ENCODE measurements at regions not wholly inside any gene's neighbourhood (a gene's known extent, or its start where the extent isn't known, plus 50 kb on each side); places are given as distances from the start of the nearest gene placed in this dataset.

GRCh38 chr18:38368246-38368645 lies 802.6 kb upstream of the CELF4 start:
- DNase-seq = no peak

GRCh38 chr18:38367473-38367872 lies 801.9 kb upstream of the CELF4 start:
- peak; percentile 6 for DNase-seq

- peak; percentile 49 for DNase-seq
These were observed 796.7 kb upstream of the CELF4 start for GRCh38 chr18:38362286-38362792.

- no peak for DNase-seq
These were observed 793.4 kb upstream of the CELF4 start for GRCh38 chr18:38358805-38359657.

- no peak for DNase-seq
These were observed 787.6 kb upstream of the CELF4 start for GRCh38 chr18:38353149-38353548.

- DNase-seq = no peak
These were observed 784.5 kb upstream of the CELF4 start for GRCh38 chr18:38350141-38350540.

DNA sequence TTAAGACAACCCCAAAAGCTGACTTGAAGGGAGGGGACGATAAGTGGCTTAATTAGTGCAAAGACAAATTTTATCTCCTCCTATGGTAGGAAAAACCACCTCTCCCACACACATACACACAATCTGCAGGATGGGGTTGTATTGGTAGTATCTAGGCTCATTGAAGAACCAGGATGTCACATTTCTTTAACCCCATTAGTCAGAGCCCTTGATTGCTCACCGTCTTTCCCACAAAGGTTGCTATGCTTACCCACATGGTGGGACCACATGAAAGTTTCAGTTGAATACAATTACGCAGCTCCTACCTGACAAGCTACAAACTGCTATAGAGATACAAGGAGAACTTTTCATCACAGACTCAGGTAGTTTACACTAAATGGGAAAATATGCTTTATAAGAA lies 765.0 kb upstream of the CELF4 start:
- no peak for DNase-seq

DNA sequence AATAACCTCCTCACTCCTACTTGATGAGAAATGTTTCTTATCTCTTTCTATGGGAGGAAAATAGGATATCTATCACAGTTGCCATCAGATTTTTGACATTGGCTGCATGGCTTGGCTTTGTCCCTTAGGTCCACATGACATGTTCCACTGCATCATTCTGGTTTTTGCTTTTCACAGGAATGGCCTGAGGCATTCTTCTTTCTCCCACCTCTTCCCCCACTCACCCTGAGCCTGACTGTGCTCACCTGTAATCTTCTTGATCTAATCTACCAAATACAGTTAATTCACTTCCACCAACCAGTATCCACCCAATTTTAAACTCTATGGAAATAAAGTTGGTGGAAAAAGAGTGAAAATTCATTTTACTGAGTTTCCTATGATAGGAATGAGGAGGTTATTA lies 763.5 kb upstream of the CELF4 start:
- DNase-seq = no peak

DNA sequence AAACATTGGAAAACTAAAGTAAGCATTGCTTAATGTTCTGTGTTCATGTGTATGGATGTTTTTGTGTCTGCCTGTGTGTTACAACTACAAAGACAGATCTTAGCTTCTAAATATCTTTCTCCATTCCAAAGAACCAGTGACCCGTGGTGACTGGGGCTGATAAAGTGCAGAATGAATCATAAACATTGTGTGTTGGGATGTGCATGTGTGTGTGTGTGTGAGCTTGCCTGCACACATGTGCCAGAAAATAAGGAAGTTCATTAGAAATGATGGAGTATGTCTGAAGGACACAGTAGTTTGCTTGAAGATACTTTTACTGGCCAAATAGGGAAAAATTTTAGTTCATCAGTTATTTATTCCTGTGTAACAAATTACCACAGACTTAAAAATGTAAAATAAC lies 756.6 kb upstream of the CELF4 start:
- no peak for DNase-seq

DNA sequence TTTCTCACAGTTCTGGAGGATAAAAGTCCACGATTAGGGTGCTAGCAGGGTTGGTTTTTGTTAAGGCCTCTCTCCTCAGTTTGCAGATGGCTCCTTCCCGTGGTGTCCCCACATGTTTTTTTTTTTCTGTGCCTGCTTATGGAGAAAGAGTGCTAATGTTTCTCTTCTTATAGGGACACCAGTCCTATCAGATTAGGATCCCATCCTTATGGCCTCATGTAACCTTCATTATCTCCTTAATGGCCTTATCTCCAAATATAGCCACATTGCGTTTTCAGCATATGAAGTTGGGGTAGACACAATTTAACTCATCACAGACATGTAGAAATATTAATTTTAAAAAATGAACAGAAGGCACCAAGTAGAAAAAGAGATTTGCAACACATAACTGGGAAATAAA lies 755.7 kb upstream of the CELF4 start:
- no peak for DNase-seq

DNA sequence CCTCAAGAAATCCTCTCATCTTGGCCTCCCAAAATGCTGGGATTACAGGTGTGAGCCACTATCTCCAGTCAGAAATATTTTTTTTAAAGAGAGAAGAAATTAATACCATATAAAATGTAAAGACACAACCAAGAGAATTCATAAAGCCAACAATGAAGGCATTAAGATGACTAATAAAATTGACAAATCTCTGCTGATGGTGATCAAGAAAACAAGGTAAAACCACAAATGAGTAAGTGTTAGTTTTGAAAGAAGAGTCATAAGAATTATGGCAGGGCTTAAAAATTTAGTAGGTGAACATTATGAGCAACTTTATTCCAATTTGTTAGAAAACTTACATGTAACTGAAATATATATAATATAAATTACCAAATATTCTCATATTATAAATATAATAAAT lies 752.8 kb upstream of the CELF4 start:
- no peak for DNase-seq

DNA sequence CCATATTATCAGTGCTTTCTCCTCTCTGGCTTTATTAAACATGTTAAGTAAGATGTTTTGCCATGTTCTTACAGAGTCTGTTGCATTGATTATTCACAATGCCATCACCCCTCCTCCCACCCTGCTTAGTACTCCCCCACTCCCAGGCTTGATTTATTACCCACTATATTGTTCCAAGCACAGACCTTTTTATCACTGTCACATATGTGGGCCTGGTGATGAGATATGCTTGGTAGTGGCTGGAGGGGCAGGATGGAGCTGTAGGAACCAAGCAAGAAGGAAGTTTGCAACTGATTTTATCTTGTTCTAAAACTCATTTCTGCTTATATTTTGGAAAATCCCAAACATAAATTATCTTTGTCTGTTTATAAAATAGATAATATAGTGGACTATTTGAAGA lies 748.2 kb upstream of the CELF4 start:
- DNase-seq = no peak

DNA sequence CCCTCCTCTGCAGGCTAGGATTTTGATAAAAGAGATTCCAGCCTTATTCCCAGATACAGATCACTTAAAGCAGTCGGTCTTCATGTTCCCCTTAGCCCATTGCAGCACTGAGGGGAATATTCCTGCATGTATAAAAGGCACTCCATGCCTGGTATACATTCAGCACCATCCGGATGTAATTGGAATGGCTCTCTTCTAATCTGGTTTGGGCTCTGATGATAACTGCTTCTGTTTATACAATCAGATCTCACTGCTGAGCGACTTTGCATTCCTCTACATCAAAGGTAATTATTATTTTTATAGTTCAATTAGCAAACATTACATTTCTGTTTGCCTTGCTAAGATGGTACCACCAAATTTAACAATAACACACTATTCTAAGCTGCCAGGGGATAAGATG lies 746.9 kb upstream of the CELF4 start:
- no peak for DNase-seq

DNA sequence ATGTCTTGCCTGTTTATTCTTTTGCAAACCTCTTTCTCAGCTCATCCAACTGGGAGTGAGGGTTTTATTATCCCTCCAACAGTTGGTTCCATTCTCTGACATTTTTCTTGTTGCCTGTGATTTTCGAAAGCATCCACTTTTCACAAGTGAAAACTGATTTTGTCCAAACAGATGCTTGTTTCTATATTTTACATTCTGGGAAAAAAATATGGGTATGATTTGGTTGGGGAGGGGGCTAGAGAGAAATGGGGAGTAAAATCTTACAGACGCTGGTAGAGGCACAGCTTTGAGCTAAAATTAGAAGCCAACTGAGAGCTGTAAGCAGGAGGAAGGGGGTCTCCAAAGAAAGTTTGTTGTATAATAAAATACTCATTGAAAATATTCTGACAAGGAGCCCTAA lies 745.3 kb upstream of the CELF4 start:
- no peak for DNase-seq

DNA sequence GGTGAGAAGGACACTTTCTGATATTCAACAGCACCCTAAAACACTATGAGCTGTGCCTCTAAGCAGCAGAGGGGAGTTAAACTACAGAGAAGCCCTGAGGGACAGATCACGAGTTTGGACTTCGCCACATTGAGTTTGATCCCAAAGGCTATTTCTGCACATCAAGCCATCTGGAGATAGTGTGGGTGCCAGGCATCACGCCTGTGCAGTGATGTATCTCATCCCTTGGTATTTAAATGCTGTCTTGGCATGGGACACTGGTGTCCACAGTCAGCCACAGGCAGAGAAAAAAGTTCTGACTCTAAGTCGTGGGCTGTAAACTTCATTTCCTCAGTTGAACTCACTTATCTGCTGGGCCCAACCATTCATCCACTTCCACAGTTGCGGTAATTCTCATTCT lies 742.3 kb upstream of the CELF4 start:
- DNase-seq = no peak

DNA sequence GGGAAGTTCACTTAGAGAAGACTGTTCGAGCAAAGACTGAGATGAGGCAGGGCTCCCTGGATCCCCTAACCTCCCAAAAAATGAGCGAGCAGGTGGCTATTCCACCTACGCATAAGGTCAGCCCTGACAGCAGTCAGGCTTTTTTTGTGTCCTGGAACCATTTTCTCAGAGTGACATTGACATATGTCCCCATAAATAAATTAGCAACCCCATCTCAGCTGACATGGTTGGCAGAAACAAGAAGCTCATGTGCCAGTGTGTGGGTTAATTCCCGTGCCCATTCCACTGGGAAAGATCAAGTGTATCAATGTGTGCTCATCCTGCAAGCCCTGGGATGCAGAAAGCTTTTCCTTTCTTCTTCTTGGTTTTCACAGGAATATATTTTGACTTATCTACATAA lies 740.4 kb upstream of the CELF4 start:
- no peak for DNase-seq

DNA sequence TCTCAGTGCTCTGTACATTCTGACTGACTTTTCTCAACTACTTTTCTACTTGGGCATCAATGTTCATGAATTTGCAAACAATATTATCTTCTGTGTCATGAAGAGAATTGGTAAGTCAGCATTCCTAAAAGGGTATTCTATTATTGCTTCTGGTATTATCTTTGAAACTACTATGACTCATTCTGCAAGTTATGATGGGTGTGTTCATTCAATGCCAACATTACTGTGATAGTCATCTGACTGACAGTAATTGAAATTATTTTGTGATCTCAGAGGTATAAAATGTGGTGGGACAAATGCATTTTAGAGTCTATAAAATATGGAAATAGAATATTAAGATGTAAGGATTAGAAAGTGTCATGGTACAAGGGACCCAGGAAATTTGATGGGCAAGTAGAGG lies 736.0 kb upstream of the CELF4 start:
- no peak for DNase-seq

GRCh38 chr18:38297910-38298309 lies 732.3 kb upstream of the CELF4 start:
- DNase-seq = no peak

DNA sequence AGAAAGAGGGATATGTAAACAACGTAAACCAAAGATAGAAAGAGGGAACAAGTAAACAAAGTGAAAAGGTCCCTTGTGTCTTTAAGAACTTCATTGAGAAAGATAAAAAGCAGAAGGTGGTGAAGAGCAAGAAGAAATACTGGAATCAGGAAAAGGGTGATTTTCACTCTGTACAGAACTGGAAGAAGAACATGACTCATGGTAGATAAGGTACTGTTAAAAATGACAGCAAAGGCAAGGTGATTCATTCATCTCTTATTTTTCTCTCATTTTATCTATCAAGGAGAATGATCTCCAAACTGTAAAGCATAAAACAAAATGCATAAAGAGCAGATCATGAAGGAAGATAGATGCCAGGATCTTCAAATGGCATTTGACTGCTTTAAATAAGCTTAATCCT lies 724.6 kb upstream of the CELF4 start:
- DNase-seq = no peak

DNA sequence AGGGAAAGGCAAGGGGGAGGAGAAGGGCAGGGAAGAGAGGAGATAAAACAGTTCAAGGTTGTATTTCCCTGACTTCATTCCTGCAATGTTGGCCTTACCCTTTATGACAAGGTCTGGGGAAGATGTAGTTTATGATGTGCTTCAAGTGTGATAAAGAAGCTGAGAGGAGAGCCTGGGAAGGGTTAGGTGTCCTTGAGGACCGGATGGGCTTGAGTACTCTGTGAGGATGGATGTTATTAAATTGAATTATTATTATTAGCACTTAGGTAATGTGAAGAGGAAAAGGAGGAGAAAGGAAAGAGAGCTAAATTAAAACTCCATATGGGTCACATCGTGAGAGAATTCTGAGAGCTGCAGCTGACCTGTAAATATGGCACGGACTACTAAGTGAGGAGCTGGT lies 719.4 kb upstream of the CELF4 start:
- DNase-seq = no peak

DNA sequence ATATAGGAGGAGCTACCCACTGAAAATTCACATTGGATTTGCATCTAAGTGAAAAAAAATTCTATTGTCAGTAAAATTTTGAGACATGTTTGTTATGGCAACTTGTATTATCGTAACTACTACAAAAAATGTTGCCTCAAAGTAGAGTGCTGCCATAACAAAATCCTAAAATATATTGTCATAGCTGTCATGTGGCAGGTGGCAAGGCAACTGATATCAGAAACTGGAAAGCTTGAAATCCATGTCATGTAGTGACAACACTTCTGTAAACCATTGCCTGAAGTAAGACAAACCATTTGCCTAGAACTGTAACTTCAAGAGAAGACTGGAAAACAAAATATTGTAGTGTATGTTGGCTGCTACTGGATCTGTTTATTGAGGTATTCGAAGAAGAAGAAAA lies 697.5 kb upstream of the CELF4 start:
- DNase-seq = no peak

DNA sequence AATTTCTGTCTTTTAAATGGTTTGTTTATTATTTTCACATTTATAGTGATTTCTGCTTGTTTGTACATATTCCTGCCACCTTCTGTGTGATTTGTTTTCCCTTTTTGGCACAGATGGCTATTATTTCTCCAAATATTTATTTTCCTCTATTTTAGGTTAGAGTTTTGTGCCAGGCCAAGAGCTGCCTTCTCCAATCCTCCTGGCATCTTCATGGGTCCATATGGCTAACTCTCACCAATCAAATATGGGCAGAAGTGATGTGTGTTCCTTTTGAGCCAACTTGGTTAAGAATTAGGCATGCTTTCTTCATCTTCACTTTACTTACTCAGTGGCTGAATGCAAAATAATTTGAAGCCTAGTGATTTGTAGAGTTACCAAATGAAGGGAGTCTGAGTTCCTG lies 697.1 kb upstream of the CELF4 start:
- no peak for DNase-seq

GRCh38 chr18:38257661-38258060 lies 692.1 kb upstream of the CELF4 start:
- no peak for DNase-seq

GRCh38 chr18:38256366-38256765 lies 690.8 kb upstream of the CELF4 start:
- peak; percentile 80 for DNase-seq

GRCh38 chr18:38250971-38251370 lies 685.4 kb upstream of the CELF4 start:
- no peak for DNase-seq
